Peyer's patch (tissue), 4 donors: ENCODE measurements at regions not wholly inside any gene's neighbourhood (a gene's known extent, or its start where the extent isn't known, plus 50 kb on each side); places are given as distances from the start of the nearest gene placed in this dataset.

Source experiments
- POLR2A ChIP-seq, 2 donors: fragments of 450-650 bp; IDR thresholded peaks; one replicate each; pipeline ENCODE4 v1.5.1; 2017; ENCODE audit warnings: antibody characterized with exemption in 2 of 2, mild to moderate bottlenecking in 2 of 2, moderate library complexity in 2 of 2
- TF ChIP-seq, protein P1 (sequence below), 6 experiments: fragments of 450-650 bp in 4 of 6; fragments of 200-600 bp in 2 of 6; sonication (generic) in 1 of 6; IDR thresholded peaks; one replicate each; pipeline ENCODE4 v1.5.1; 2017 to 2019; ENCODE audit warnings: antibody characterized with exemption in 6 of 6, mild to moderate bottlenecking in 3 of 6, moderate library complexity in 1 of 6

DNA sequence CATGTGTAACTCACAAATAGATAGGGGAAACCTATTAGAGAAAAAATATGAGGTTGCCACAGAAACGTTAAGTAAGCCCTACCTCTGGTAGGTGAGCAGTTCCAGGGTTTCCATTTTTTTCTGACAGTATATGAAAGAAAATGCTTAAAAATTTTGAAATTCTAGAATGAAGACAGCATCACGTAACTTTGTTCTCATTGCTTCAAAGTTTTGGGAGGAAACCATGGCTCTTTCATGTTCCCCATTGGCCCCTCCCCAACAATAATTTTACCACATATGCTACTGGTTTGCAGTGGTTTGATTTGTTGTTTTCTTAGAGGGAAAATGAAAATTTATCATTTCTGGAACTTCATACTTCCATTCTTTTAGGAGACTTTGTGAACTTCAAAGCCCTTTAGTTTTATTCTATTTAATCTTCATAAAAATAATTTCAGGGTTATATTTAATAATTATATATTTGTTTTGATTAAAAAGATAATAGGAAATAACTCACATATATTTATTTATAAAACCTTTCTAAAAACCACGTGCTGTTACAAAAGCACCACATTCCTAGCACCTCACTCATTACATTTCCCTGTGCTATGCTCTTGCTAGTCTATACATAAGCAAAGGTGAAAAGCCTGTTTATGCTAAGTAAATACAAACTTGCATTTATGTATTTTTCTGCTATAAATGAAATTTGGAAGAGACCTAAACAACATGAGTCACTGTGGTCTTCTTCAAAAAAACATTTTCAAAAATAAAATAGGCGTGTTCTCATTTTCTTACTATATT is 113.4 kb downstream of the CASP12 start:
- no peak for TF ChIP-seq POLR2A (IDR thresholded peaks at IDR 0.05)
- TF ChIP-seq, protein P1, sequence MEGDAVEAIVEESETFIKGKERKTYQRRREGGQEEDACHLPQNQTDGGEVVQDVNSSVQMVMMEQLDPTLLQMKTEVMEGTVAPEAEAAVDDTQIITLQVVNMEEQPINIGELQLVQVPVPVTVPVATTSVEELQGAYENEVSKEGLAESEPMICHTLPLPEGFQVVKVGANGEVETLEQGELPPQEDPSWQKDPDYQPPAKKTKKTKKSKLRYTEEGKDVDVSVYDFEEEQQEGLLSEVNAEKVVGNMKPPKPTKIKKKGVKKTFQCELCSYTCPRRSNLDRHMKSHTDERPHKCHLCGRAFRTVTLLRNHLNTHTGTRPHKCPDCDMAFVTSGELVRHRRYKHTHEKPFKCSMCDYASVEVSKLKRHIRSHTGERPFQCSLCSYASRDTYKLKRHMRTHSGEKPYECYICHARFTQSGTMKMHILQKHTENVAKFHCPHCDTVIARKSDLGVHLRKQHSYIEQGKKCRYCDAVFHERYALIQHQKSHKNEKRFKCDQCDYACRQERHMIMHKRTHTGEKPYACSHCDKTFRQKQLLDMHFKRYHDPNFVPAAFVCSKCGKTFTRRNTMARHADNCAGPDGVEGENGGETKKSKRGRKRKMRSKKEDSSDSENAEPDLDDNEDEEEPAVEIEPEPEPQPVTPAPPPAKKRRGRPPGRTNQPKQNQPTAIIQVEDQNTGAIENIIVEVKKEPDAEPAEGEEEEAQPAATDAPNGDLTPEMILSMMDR (IDR thresholded peaks at IDR 0.05): no peak
